GM12878 (cell line): ENCODE measurements at regions not wholly inside any gene's neighbourhood (a gene's known extent, or its start where the extent isn't known, plus 50 kb on each side); places are given as distances from the start of the nearest gene placed in this dataset.

ENCODE experiments used
- ATAC-seq: fragments of 200-7000 bp; cut with Tn5 transposase; 3 replicates; pipeline ENCODE4 v1.9.1; 2020; ENCODE audit warnings: mild to moderate bottlenecking, moderate library complexity
- BruUV-seq: library from RNA; stranded (reverse); fragments of 400-500 nt; replicated peaks from 2 replicates; lab custom pipeline; 2021; lab: Mats Ljungman, UMichigan
- CTCF ChIA-PET: fragments of 300-600 bp; sonication (Branson Sonifier 250); formaldehyde crosslinking; extraction: SDS; loops from one replicate; lab custom pipeline; 2021; ENCODE audit warnings: inconsistent platforms; lab: Yijun Ruan, JAX
- POLR2A ChIA-PET: fragments of 350-600 bp; formaldehyde crosslinking; extraction: SDS; loops from one replicate; lab custom pipeline; 2021; ENCODE audit warnings: inconsistent platforms; lab: Charles Lee
- RAD21 ChIA-PET: fragments of 300-600 bp; sonication (Branson Sonifier 250); formaldehyde crosslinking; loops from one replicate; lab custom pipeline; 2023; ENCODE audit warnings: antibody characterized with exemption; ENCODE audit not compliant: unreplicated experiment; lab: Charles Lee
- SMC1A ChIA-PET: fragments of 300-600 bp; sonication (Branson Sonifier 250); formaldehyde crosslinking; loops from one replicate; lab custom pipeline; 2023; ENCODE audit not compliant: unreplicated experiment, uncharacterized antibody; lab: Charles Lee
- DNase-seq: peaks from one replicate; pipeline ENCODE4 v3.0.0-alpha.2; 2011; ENCODE audit warnings: low read depth, low spot score
- FAIRE-seq: peaks from 3 replicates; lab custom pipeline; 2011; peaks lifted over from hg19 to GRCh38; lab: Jason Lieb, UNC
- H2AFZ ChIP-seq: 2 replicates; pipeline ENCODE4 v1.6.0; 2011; ENCODE audit warnings: low read depth, low read length, control low read depth; ENCODE audit not compliant: control insufficient read depth
- H3K27ac ChIP-seq: 2 replicates; pipeline ENCODE4 v1.5.1; 2011; ENCODE audit warnings: control low read depth; ENCODE audit not compliant: control insufficient read depth, insufficient read depth
- H3K27me3 ChIP-seq, 2 experiments: replicated peaks in 1 of 2; 2 replicates each; pipeline versions ENCODE4 v1.6.0 to v1.6.1; 2011; ENCODE audit warnings: low read length in 1 of 2; ENCODE audit not compliant: control insufficient read depth in 2 of 2, insufficient read depth in 2 of 2
- H3K36me3 ChIP-seq, 2 experiments: 2 replicates each; pipeline ENCODE4 v1.5.1; 2011; ENCODE audit warnings: low read length in 1 of 2; ENCODE audit not compliant: control insufficient read depth in 2 of 2, insufficient read depth in 2 of 2
- H3K4me1 ChIP-seq: 2 replicates; pipeline ENCODE4 v1.6.1; 2011; ENCODE audit warnings: mild to moderate bottlenecking, low read length, moderate library complexity, mixed read lengths; ENCODE audit not compliant: control insufficient read depth, insufficient read depth
- H3K4me2 ChIP-seq: 2 replicates; pipeline ENCODE4 v1.6.0; 2011; ENCODE audit warnings: control low read depth; ENCODE audit not compliant: control insufficient read depth, insufficient read depth
- H3K4me3 ChIP-seq: fragments of 200-600 bp; sonication (generic); 2 replicates; pipeline ENCODE4 v1.5.1; 2016
- H3K79me2 ChIP-seq: 2 replicates; pipeline ENCODE4 v1.6.0; 2011; ENCODE audit warnings: low read length; ENCODE audit not compliant: control insufficient read depth, insufficient read depth
- H3K9ac ChIP-seq: 2 replicates; pipeline ENCODE4 v1.8.0; 2011; ENCODE audit warnings: low read length, control low read depth, mixed read lengths; ENCODE audit not compliant: control insufficient read depth, insufficient read depth
- H3K9me3 ChIP-seq: replicated peaks from 3 replicates; pipeline ENCODE4 v1.5.1; 2011; ENCODE audit warnings: mild to moderate bottlenecking, low read length; ENCODE audit not compliant: control insufficient read depth, insufficient read depth
- H4K20me1 ChIP-seq: 2 replicates; pipeline ENCODE4 v1.6.0; 2011; ENCODE audit not compliant: control insufficient read depth, insufficient read depth
- BMI1 ChIP-seq: fragments of 450-650 bp; IDR thresholded peaks from 2 replicates; pipeline ENCODE4 v1.6.1; 2016; ENCODE audit warnings: mild to moderate bottlenecking, moderate library complexity, borderline replicate concordance
- CREM ChIP-seq: IDR thresholded peaks from 2 replicates; pipeline ENCODE4 v1.6.1; 2014; ENCODE audit warnings: antibody characterized with exemption, low read depth
- CUX1 ChIP-seq: IDR thresholded peaks from 2 replicates; pipeline ENCODE4 v1.6.1; 2012; ENCODE audit warnings: improper control_type of control experiment, low read depth, low read length; ENCODE audit not compliant: insufficient replicate concordance
- EP300 ChIP-seq, 2 experiments: fragments of 150-350 bp in 1 of 2; IDR thresholded peaks; 2 replicates each; pipeline ENCODE4 v1.6.1; 2011 to 2012; ENCODE audit warnings: low read depth in 2 of 2, low read length in 2 of 2, borderline replicate concordance in 1 of 2, improper control_type of control experiment in 1 of 2, inconsistent platforms in 1 of 2; ENCODE audit not compliant: control insufficient read depth in 1 of 2
- FOXK2 ChIP-seq: fragments of 450-650 bp; IDR thresholded peaks from 2 replicates; pipeline ENCODE4 v1.6.1; 2017; ENCODE audit warnings: mild to moderate bottlenecking, moderate library complexity
- GATAD2B ChIP-seq: fragments of 450-650 bp; conservative IDR thresholded peaks from 2 replicates; pipeline ENCODE4 v1.6.1; 2017; ENCODE audit warnings: low read depth, mild to moderate bottlenecking, moderate library complexity
- HDAC2 ChIP-seq: fragments of 200-600 bp; sonication (generic); IDR thresholded peaks from 2 replicates; pipeline ENCODE4 v1.6.1; 2017
- JUND ChIP-seq: IDR thresholded peaks from 2 replicates; pipeline ENCODE4 v1.6.1; 2012; ENCODE audit warnings: low read depth, mild to moderate bottlenecking, low read length, improper control_type of control experiment, moderate library complexity
- NFYA ChIP-seq: IDR thresholded peaks from 2 replicates; pipeline ENCODE4 v1.6.1; 2011; ENCODE audit warnings: low read depth, mild to moderate bottlenecking, low read length, improper control_type of control experiment, borderline replicate concordance
- RAD21 ChIP-seq: IDR thresholded peaks from 2 replicates; pipeline ENCODE4 v1.6.1; 2011; ENCODE audit warnings: mild to moderate bottlenecking, low read depth, low read length, moderate library complexity; ENCODE audit not compliant: insufficient read depth
- RUNX3 ChIP-seq: IDR thresholded peaks from 2 replicates; pipeline ENCODE4 v1.6.1; 2012; ENCODE audit warnings: low read length, inconsistent platforms
- SREBF2 ChIP-seq: IDR thresholded peaks from 2 replicates; pipeline ENCODE4 v1.6.1; 2012; ENCODE audit warnings: mild to moderate bottlenecking, low read length
- STAT1 ChIP-seq: fragments of 450-650 bp; conservative IDR thresholded peaks from 2 replicates; pipeline ENCODE4 v1.6.1; 2014; ENCODE audit warnings: antibody characterized with exemption, mild to moderate bottlenecking
- SUZ12 ChIP-seq: fragments of 200-600 bp; sonication (generic); IDR thresholded peaks from one replicate; pipeline ENCODE4 v1.6.1; 2018; ENCODE audit warnings: antibody characterized with exemption, mild to moderate bottlenecking; ENCODE audit not compliant: unreplicated experiment
- TCF3 ChIP-seq: IDR thresholded peaks from 2 replicates; pipeline ENCODE4 v1.6.1; 2012; ENCODE audit warnings: low read depth, mild to moderate bottlenecking, low read length, borderline replicate concordance; ENCODE audit not compliant: insufficient read depth
- YY1 ChIP-seq: IDR thresholded peaks from 2 replicates; pipeline ENCODE4 v1.6.1; 2011; ENCODE audit warnings: low read depth, mild to moderate bottlenecking, low read length
- ZBTB4 ChIP-seq: fragments of 450-650 bp; formaldehyde crosslinking; IDR thresholded peaks from 2 replicates; pipeline ENCODE4 v1.4.0; 2022; ENCODE audit warnings: mild to moderate bottlenecking, moderate library complexity
- WGBS: methylation state at CpG from one replicate; pipeline ENCODE4 v1.1.6; 2016; ENCODE audit warnings: low lambda C conversion rate; ENCODE audit not compliant: insufficient replicate concordance, insufficient coverage; ENCODE audit errors: missing lambda C conversion rate; 5-methylcytosine and 5-hydroxymethylcytosine counted together
- in situ Hi-C: fragments of 300-500 bp; cut with MboI; formaldehyde crosslinking; loops from 9 replicates; pipeline ENCODE4 v1.14.3; 2018; ENCODE audit warnings: mixed read lengths
- intact Hi-C: fragments of 100-400 bp; cut with micrococcal nuclease; formaldehyde crosslinking; loops from one replicate; pipeline ENCODE4 v1.14.2; 2022; ENCODE audit not compliant: unreplicated experiment

GRCh38 chr9:86481466-86481865 lies 127.3 kb upstream of the TUT7 start:
- FAIRE-seq, result no peak
- SMC1A ChIA-PET, result no interaction called here

More at GRCh38 chr9:86481466-86481865, 127.3 kb upstream of the TUT7 start:
- H3K4me1 ChIP-seq, result no peaks in the 10 kb centered on the region
- intact Hi-C loops, result loop anchor here (10.0 kb wide), 1 partner anchor 623 kb away; no protein-coding TSS in a partner anchor
- no peak overlapping the region for H3K4me3 ChIP-seq
- H3K36me3 ChIP-seq, result no peaks in the 10 kb centered on the region
- no peak overlapping the region for H3K9ac ChIP-seq
- POLR2A ChIA-PET, result interaction anchor here (0.6 kb wide), 1 partner anchor 14 kb away, joined by 3 read pairs; no protein-coding TSS in a partner anchor
- TF ChIP-seq CUX1 (no peak), GATAD2B (no peak), EP300 (IDR thresholded peaks at IDR 0.05; ENCODE audit: borderline replicate concordance in 1 of 2, control insufficient read depth in 1 of 2, low read depth in 2 of 2, low read length in 2 of 2) (no peak), HDAC2 (no peak), ZBTB4 (CRISPR knock-in tag) (no peak), NFYA (no peak), BMI1 (no peak), YY1 (no peak), FOXK2 (no peak), SUZ12 (no peak), RUNX3 (no peak), JUND (no peak), TCF3 (no peak), CREM (no peak), RAD21 (no peak), STAT1 (no peak), SREBF2 (no peak)
- H4K20me1 ChIP-seq, result no peaks in the 10 kb centered on the region
- DNase-seq (no peak), ATAC-seq (no peak)
- no peak overlapping the region for H3K4me2 ChIP-seq
- H2AFZ ChIP-seq, result no peak overlapping the region
- H3K79me2 ChIP-seq, result no peaks in the 10 kb centered on the region
- CTCF ChIA-PET, result no interaction called here
- no peaks in the 10 kb centered on the region for H3K9me3 ChIP-seq
- in situ Hi-C loops, result no loop called here
- BruUV-seq, result no TSS peak
- H3K27ac ChIP-seq, result no peak overlapping the region
- RAD21 ChIA-PET, result no interaction called here
- 59% methylated on average over 3 of the region's 3 CpGs for WGBS
- H3K27me3 ChIP-seq, result no peaks in the 10 kb centered on the region
